SK-N-SH (cell line): ENCODE measurements at regions not wholly inside any gene's neighbourhood (a gene's known extent, or its start where the extent isn't known, plus 50 kb on each side); places are given as distances from the start of the nearest gene placed in this dataset.

Source experiments
- CTCF ChIA-PET: fragments of 300-600, 350-600 bp; formaldehyde crosslinking; extraction: SDS; loops from one replicate; lab custom pipeline; 2021; lab: Yijun Ruan, JAX
- POLR2A ChIA-PET: fragments of 350-600 bp; sonication (Branson Sonifier 250); formaldehyde crosslinking; extraction: SDS; loops from one replicate; lab custom pipeline; 2020; ENCODE audit warnings: antibody characterized with exemption, inconsistent platforms; lab: Yijun Ruan, JAX
- DNase-seq: peaks from one replicate; pipeline ENCODE4 v3.0.0; 2012
- H2AFZ ChIP-seq: fragments of 200-600 bp; sonication (generic); 2 replicates; pipeline ENCODE4 v1.8.1; 2016; ENCODE audit warnings: antibody characterized with exemption, mild to moderate bottlenecking, low read depth
- H3F3A ChIP-seq: fragments of 200-600 bp; sonication (generic); replicated peaks from 2 replicates; pipeline ENCODE3; 2016; ENCODE audit warnings: antibody characterized with exemption, mild to moderate bottlenecking; ENCODE audit not compliant: insufficient read depth
- H3K27ac ChIP-seq, 2 experiments: fragments of 200-500 bp in 1 of 2; fragments of 200-600 bp in 1 of 2; sonication (Bioruptor generic) in 1 of 2; sonication (generic), shearing (Covaris generic) in 1 of 2; 2 replicates each; pipeline versions ENCODE4 v1.5.1 to v1.6.1; 2014 to 2016; ENCODE audit warnings: low read depth in 2 of 2, inconsistent platforms in 1 of 2, low read length in 1 of 2, mild to moderate bottlenecking in 1 of 2, mixed read lengths in 1 of 2
- H3K27me3 ChIP-seq: fragments of 200-600 bp; sonication (generic), shearing (Covaris generic); 2 replicates; pipeline ENCODE4 v1.6.1; 2016; ENCODE audit warnings: mixed run types; ENCODE audit not compliant: insufficient read depth
- H3K36me3 ChIP-seq, 2 experiments: fragments of 200-500 bp in 1 of 2; fragments of 200-600 bp in 1 of 2; sonication (Bioruptor generic) in 1 of 2; sonication (generic) in 1 of 2; replicated peaks in 1 of 2; 2 replicates each; pipeline versions ENCODE3 to v1.5.1; 2014 to 2016; ENCODE audit warnings: low read length in 1 of 2, mild to moderate bottlenecking in 1 of 2; ENCODE audit not compliant: insufficient read depth in 2 of 2, control insufficient read depth in 1 of 2
- H3K4me1 ChIP-seq, 2 experiments: fragments of 200-500 bp in 1 of 2; fragments of 200-600 bp in 1 of 2; sonication (Bioruptor generic) in 1 of 2; sonication (generic), shearing (Covaris generic) in 1 of 2; 2 replicates each; pipeline versions ENCODE4 v1.5.1 to v1.6.1; 2014 to 2016; ENCODE audit warnings: low read depth in 1 of 2, low read length in 1 of 2, mixed run types in 1 of 2; ENCODE audit not compliant: insufficient read depth in 2 of 2, control insufficient read depth in 1 of 2
- H3K4me2 ChIP-seq: fragments of 200-600 bp; sonication (generic), shearing (Covaris generic); 2 replicates; pipeline ENCODE4 v1.6.1; 2017; ENCODE audit warnings: mixed run types
- H3K4me3 ChIP-seq, 2 experiments: fragments of 200-500 bp in 1 of 2; fragments of 200-600 bp in 1 of 2; sonication (Bioruptor generic) in 1 of 2; sonication (generic), shearing (Covaris generic) in 1 of 2; 2 replicates each; pipeline versions ENCODE4 v1.5.1 to v1.8.1; 2014 to 2016; ENCODE audit warnings: low read depth in 2 of 2, inconsistent platforms in 1 of 2, low read length in 1 of 2, mild to moderate bottlenecking in 1 of 2, mixed read lengths in 1 of 2, moderate library complexity in 1 of 2
- H3K79me2 ChIP-seq: fragments of 200-600 bp; sonication (generic); 2 replicates; pipeline ENCODE4 v1.8.1; 2017; ENCODE audit warnings: mild to moderate bottlenecking; ENCODE audit not compliant: insufficient read depth
- H3K9ac ChIP-seq: fragments of 200-600 bp; sonication (generic); 2 replicates; pipeline ENCODE4 v1.6.1; 2017; ENCODE audit warnings: mixed run types
- H3K9me2 ChIP-seq: fragments of 200-600 bp; sonication (generic); 2 replicates; pipeline ENCODE4 v1.6.1; 2017; ENCODE audit warnings: mixed run types
- H3K9me3 ChIP-seq: fragments of 200-600 bp; sonication (generic); 2 replicates; pipeline ENCODE4 v1.6.1; 2017; ENCODE audit warnings: mixed run types, mild to moderate bottlenecking, moderate library complexity
- H4K20me1 ChIP-seq: fragments of 200-600 bp; sonication (generic); 2 replicates; pipeline ENCODE4 v1.6.1; 2017; ENCODE audit warnings: mild to moderate bottlenecking, mixed run types; ENCODE audit not compliant: insufficient read depth
- CHD2 ChIP-seq: fragments of 150-350 bp; IDR thresholded peaks from 2 replicates; pipeline ENCODE4 v1.6.1; 2018; ENCODE audit warnings: low read length; ENCODE audit not compliant: partially characterized antibody
- EZH2phosphoT487 ChIP-seq: fragments of 200-600 bp; sonication (generic); IDR thresholded peaks from 2 replicates; pipeline ENCODE4 v1.6.1; 2017; ENCODE audit warnings: low read depth, mixed run types, mild to moderate bottlenecking, antibody characterized with exemption, moderate library complexity, borderline replicate concordance
- FOXJ3 ChIP-seq: sonication (generic); formaldehyde crosslinking; IDR thresholded peaks from 2 replicates; pipeline ENCODE4 v1.5.1; 2020; ENCODE audit warnings: mild to moderate bottlenecking, missing genetic modification reagents
- FOXM1 ChIP-seq: IDR thresholded peaks from 2 replicates; pipeline ENCODE4 v1.4.0; 2012; ENCODE audit warnings: low read depth, mild to moderate bottlenecking
- POLR2AphosphoS5 ChIP-seq: IDR thresholded peaks from 2 replicates; pipeline ENCODE4 v1.6.1; 2012; ENCODE audit warnings: low read depth, low read length
- TAF1 ChIP-seq: IDR thresholded peaks from 2 replicates; pipeline ENCODE4 v1.6.1; 2012; ENCODE audit warnings: low read depth, mild to moderate bottlenecking, low read length, moderate library complexity, borderline replicate concordance
- WGBS: methylation state at CpG from one replicate; pipeline ENCODE4 v1.1.6; 2017; ENCODE audit warnings: low lambda C conversion rate; 5-methylcytosine and 5-hydroxymethylcytosine counted together
- TF ChIP-seq, protein P1 (sequence below): IDR thresholded peaks from 2 replicates; pipeline ENCODE4 v1.6.1; 2012; ENCODE audit warnings: mild to moderate bottlenecking, low read depth, low read length, moderate library complexity

DNA sequence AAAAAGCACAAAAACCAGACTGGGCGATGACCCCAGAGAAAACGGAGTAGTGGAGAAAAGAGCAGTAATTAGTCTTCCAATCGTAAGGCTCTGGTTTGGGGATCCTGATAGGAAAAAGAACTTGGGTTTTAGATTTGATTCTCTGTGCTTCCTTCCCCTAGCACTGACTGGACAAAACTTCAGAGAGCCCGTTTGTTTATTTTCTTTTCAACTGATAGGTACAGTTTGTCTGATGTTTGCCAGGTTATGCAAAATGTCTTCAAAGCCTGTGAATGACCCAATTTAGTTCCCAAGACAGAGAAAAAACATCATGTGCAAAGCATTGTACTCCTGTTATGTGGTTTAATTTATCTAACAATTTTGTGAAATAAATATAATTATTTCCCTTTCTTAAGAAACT, 151.1 kb upstream of the COX10 start:
- Histone ChIP-seq H3F3A (no peaks in the 10 kb centered on the region), H4K20me1 (no peaks in the 10 kb centered on the region), H3K9me2 (no peaks in the 10 kb centered on the region), H3K4me1 (no peaks in the 10 kb centered on the region), H2AFZ (no peak overlapping the region), H3K9ac (no peak overlapping the region), H3K79me2 (no peaks in the 10 kb centered on the region), H3K9me3 (no peaks in the 10 kb centered on the region), H3K36me3 (no peaks in the 10 kb centered on the region), H3K4me2 (no peak overlapping the region), H3K27me3 (0 out of 2 replicates have a peak, but pooled peaks cover 5% of the 10 kb centered on the region), H3K4me3 (no peak overlapping the region), H3K27ac (no peak overlapping the region)
- 33% methylated on average over 4 of the region's 4 CpGs for WGBS
- POLR2A ChIA-PET: no interaction called here
- CTCF ChIA-PET: no interaction called here
- no peak for TF ChIP-seq CHD2
- DNase-seq: no peak

DNA sequence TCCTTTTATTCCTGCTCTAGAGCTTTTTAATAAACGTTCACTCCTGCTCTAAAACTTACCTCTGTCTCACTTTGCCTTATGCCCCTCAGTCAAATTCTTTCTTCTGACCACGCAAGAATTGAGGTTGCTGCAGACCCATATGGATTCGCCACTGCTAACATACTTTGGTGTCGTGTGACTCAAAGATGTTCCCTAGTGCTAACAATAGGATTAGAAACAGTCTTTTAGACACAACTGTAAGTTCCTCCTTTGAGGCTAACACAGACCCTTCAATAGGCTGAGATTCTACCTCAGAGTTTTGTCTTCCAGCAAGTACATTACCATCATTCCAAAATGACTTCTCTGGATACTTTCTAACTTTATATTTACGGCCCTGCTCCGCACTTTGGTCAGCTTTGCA, 149.5 kb upstream of the COX10 start:
- TF ChIP-seq POLR2AphosphoS5: no peak
- TF ChIP-seq FOXM1: no peak
- no peak for TF ChIP-seq FOXJ3 (CRISPR knock-in tag)
- TF ChIP-seq, protein P1, sequence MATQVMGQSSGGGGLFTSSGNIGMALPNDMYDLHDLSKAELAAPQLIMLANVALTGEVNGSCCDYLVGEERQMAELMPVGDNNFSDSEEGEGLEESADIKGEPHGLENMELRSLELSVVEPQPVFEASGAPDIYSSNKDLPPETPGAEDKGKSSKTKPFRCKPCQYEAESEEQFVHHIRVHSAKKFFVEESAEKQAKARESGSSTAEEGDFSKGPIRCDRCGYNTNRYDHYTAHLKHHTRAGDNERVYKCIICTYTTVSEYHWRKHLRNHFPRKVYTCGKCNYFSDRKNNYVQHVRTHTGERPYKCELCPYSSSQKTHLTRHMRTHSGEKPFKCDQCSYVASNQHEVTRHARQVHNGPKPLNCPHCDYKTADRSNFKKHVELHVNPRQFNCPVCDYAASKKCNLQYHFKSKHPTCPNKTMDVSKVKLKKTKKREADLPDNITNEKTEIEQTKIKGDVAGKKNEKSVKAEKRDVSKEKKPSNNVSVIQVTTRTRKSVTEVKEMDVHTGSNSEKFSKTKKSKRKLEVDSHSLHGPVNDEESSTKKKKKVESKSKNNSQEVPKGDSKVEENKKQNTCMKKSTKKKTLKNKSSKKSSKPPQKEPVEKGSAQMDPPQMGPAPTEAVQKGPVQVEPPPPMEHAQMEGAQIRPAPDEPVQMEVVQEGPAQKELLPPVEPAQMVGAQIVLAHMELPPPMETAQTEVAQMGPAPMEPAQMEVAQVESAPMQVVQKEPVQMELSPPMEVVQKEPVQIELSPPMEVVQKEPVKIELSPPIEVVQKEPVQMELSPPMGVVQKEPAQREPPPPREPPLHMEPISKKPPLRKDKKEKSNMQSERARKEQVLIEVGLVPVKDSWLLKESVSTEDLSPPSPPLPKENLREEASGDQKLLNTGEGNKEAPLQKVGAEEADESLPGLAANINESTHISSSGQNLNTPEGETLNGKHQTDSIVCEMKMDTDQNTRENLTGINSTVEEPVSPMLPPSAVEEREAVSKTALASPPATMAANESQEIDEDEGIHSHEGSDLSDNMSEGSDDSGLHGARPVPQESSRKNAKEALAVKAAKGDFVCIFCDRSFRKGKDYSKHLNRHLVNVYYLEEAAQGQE: no peak
- TF ChIP-seq EZH2phosphoT487: no peak
- no peak overlapping the region for H3K4me3 ChIP-seq
- no peaks in the 10 kb centered on the region for H3K36me3 ChIP-seq
- POLR2A ChIA-PET: no interaction called here
- H3K9me3 ChIP-seq: no peaks in the 10 kb centered on the region
- H3K27me3 ChIP-seq: 0 out of 2 replicates have a peak, but pooled peaks cover 5% of the 10 kb centered on the region
- no peak overlapping the region for H3K9ac ChIP-seq
- CTCF ChIA-PET: no interaction called here
- H3K9me2 ChIP-seq: no peaks in the 10 kb centered on the region
- no peaks in the 10 kb centered on the region for H3K4me1 ChIP-seq
- no peak overlapping the region for H3K4me2 ChIP-seq
- H3F3A ChIP-seq: no peaks in the 10 kb centered on the region
- DNase-seq: no peak
- H3K79me2 ChIP-seq: no peaks in the 10 kb centered on the region
- no peak overlapping the region for H3K27ac ChIP-seq
- no peak overlapping the region for H2AFZ ChIP-seq
- 48% methylated on average over 6 of the region's 6 CpGs for WGBS
- no peaks in the 10 kb centered on the region for H4K20me1 ChIP-seq

DNA sequence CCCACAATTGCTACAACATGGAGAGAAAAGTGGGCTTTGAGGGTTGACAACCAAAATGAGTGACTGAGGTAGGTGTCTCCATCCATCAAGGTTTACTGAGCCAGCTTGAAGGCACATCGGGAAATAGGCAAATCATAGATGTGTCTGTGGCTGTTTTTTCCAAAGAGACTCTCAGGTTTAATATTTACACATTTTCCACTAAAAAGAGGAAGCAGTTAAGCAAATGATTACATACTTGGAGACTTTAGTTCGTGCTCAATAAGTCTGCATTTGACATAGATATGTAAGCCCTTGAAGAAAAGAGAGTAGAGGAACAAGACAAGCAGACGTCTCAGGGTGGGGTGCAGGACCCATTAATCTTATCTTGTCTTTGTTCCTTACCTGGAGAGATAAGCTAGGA, 148.9 kb upstream of the COX10 start:
- no peak overlapping the region for H2AFZ ChIP-seq
- 0 out of 2 replicates have a peak, but pooled peaks cover 5% of the 10 kb centered on the region for H3K27me3 ChIP-seq
- H3K4me2 ChIP-seq: no peak overlapping the region
- no peaks in the 10 kb centered on the region for H3K9me2 ChIP-seq
- no peak for DNase-seq
- WGBS: 27% methylated on average over 3 of the region's 3 CpGs
- H3K4me3 ChIP-seq: no peak overlapping the region
- H3K4me1 ChIP-seq: no peaks in the 10 kb centered on the region
- H3K9me3 ChIP-seq: no peaks in the 10 kb centered on the region
- no peaks in the 10 kb centered on the region for H3F3A ChIP-seq
- no peak overlapping the region for H3K27ac ChIP-seq
- no peaks in the 10 kb centered on the region for H3K79me2 ChIP-seq
- H4K20me1 ChIP-seq: no peaks in the 10 kb centered on the region
- CTCF ChIA-PET: no interaction called here
- no peak overlapping the region for H3K9ac ChIP-seq
- POLR2A ChIA-PET: no interaction called here
- H3K36me3 ChIP-seq: no peaks in the 10 kb centered on the region
- no peak for TF ChIP-seq TAF1
